Esophagus muscularis mucosa (tissue), 4 donors: ENCODE measurements at regions not wholly inside any gene's neighbourhood (a gene's known extent, or its start where the extent isn't known, plus 50 kb on each side); places are given as distances from the start of the nearest gene placed in this dataset.

Experiments used
- DNase-seq: peaks from one replicate; pipeline ENCODE4 v3.0.0-alpha.2; 2017; ENCODE audit errors: extremely low spot score
- H3K27ac ChIP-seq, 4 donors: fragments of 200-600 bp; sonication (generic); replicated peaks in 1 of 4; 1 replicate in 3 of 4; 2 replicates in 1 of 4; pipeline ENCODE4 v1.5.1; 2016 to 2019; ENCODE audit warnings: mild to moderate bottlenecking in 1 of 4
- H3K27me3 ChIP-seq, 4 donors: fragments of 200-600 bp; sonication (generic); one replicate each; pipeline versions ENCODE4 v1.5.1 to v1.6.0; 2016 to 2019
- H3K36me3 ChIP-seq, 4 donors: fragments of 200-600 bp; sonication (generic); one replicate each; pipeline ENCODE4 v1.5.1; 2016 to 2019
- H3K4me1 ChIP-seq, 4 donors: fragments of 200-600 bp; sonication (generic); one replicate each; pipeline ENCODE4 v1.5.1; 2016 to 2019
- H3K4me3 ChIP-seq, 4 donors: fragments of 200-600 bp; sonication (generic); 1 replicate in 2 of 4; 2 replicates in 2 of 4; pipeline ENCODE4 v1.5.1; 2016 to 2019; ENCODE audit warnings: mild to moderate bottlenecking in 4 of 4, moderate library complexity in 1 of 4
- H3K9me3 ChIP-seq, 4 donors: fragments of 200-600 bp; sonication (generic); 1 replicate in 3 of 4; 2 replicates in 1 of 4; pipeline ENCODE4 v1.5.1; 2016 to 2019
- EP300 ChIP-seq: sonication (generic); formaldehyde crosslinking; IDR thresholded peaks from one replicate; pipeline ENCODE4 v1.6.1; 2017; ENCODE audit warnings: antibody characterized with exemption
- POLR2A ChIP-seq: fragments of 450-650 bp; IDR thresholded peaks from one replicate; pipeline ENCODE4 v1.6.1; 2017; ENCODE audit warnings: antibody characterized with exemption, moderate library complexity, mild to moderate bottlenecking, low read depth
- POLR2AphosphoS5 ChIP-seq, 2 donors: sonication (generic); formaldehyde crosslinking; IDR thresholded peaks; one replicate each; pipeline ENCODE4 v1.6.1; 2017; ENCODE audit warnings: antibody characterized with exemption in 2 of 2
- WGBS: methylation state at CpG from one replicate; pipeline ENCODE4 v1.1.5; 2018; 5-methylcytosine and 5-hydroxymethylcytosine counted together
- intact Hi-C: fragments of 100-400 bp; cut with DNase I; formaldehyde crosslinking; loops from one replicate; pipeline ENCODE4 v1.15.1; 2023
- TF ChIP-seq, protein P1 (sequence below), 3 experiments: fragments of 200-600 bp in 2 of 3; fragments of 450-650 bp in 1 of 3; sonication (generic) in 2 of 3; IDR thresholded peaks; one replicate each; pipeline ENCODE4 v1.5.1; 2017 to 2019; ENCODE audit warnings: antibody characterized with exemption in 3 of 3, mild to moderate bottlenecking in 2 of 3, moderate library complexity in 1 of 3

- WGBS, result 88% methylated on average over 8 of the region's 8 CpGs
- no peak overlapping the region for H3K27ac ChIP-seq
Measured at GRCh38 chrX:9345957-9346356, 118.9 kb upstream of the TBL1X start.

DNA sequence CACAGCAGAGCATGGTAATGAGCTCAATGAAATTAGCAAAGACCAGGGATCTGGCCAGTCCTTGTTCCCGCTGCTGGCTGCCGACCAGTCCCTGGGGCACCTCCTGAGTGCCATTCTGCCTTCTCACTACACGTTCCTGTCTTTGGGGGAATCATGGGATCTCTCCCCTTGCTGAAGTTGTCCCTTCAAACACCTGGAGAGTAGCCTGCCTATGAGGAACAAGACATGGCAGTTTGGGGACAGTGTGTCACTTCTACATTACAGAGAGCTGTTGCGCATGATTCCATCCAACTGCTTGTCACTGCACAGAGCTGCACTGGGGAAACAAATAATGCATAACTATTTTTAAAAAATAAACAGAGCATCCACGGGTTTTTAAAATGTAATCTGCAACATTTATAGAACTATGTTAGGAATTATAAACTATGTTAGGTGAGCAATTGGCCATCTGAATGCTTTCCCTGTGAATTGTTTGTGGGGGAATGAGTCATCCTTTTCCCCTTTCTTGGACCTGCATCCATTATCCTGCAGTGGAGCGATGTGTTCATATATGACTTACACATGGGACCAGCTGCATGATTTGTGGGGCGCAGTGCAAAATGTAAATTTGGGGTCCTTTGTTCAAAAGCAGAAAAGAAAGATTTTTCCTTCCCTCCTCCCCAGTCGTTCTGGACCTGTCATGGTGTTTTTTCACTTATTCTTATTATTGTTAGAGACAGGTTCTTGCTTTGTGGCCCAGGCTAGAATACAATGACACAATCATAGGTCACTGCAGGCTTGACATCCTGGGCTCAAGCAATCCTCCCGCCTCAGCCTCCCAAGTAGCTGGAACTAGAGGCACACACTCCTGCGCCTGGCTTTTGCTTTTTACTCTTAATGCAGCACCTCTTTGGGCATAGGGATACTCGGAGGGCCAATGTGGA lies 115.0 kb upstream of the TBL1X start:
- no peak for DNase-seq
- WGBS, result 64% methylated on average over 11 of the region's 11 CpGs
- Histone ChIP-seq H3K4me3 (no peak overlapping the region), H3K9me3 (no peaks in the 10 kb centered on the region), H3K27me3 (no peaks in the 10 kb centered on the region), H3K36me3 (no peaks in the 10 kb centered on the region), H3K4me1 (peaks cover 0 to 32% (median 16%) of the 10 kb centered on the region in 4 donors), H3K27ac (peak overlapping the region in 1 of 4 donors; percentile 13)
- TF ChIP-seq, protein P1, sequence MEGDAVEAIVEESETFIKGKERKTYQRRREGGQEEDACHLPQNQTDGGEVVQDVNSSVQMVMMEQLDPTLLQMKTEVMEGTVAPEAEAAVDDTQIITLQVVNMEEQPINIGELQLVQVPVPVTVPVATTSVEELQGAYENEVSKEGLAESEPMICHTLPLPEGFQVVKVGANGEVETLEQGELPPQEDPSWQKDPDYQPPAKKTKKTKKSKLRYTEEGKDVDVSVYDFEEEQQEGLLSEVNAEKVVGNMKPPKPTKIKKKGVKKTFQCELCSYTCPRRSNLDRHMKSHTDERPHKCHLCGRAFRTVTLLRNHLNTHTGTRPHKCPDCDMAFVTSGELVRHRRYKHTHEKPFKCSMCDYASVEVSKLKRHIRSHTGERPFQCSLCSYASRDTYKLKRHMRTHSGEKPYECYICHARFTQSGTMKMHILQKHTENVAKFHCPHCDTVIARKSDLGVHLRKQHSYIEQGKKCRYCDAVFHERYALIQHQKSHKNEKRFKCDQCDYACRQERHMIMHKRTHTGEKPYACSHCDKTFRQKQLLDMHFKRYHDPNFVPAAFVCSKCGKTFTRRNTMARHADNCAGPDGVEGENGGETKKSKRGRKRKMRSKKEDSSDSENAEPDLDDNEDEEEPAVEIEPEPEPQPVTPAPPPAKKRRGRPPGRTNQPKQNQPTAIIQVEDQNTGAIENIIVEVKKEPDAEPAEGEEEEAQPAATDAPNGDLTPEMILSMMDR (IDR thresholded peaks at IDR 0.05), result no peak
- no peak for TF ChIP-seq EP300
- no peak for TF ChIP-seq POLR2AphosphoS5 (IDR thresholded peaks at IDR 0.05)
- TF ChIP-seq POLR2A, result no peak
- intact Hi-C loops, result loop anchor here (10.0 kb wide), 1 partner anchor 315 kb away; no protein-coding TSS in a partner anchor

More at GRCh38 chrX:9345957-9346356, 118.9 kb upstream of the TBL1X start:
- Histone ChIP-seq H3K9me3 (no peaks in the 10 kb centered on the region), H3K27me3 (no peaks in the 10 kb centered on the region), H3K4me3 (no peak overlapping the region), H3K4me1 (peaks cover 9 to 42% (median 22%) of the 10 kb centered on the region in 4 donors), H3K36me3 (no peaks in the 10 kb centered on the region)
- DNase-seq, result no peak
- intact Hi-C loops, result loop anchor here (10.0 kb wide), 1 partner anchor 319 kb away; no protein-coding TSS in a partner anchor
- TF ChIP-seq EP300, result no peak

GRCh38 chrX:9351126-9351525 lies 113.7 kb upstream of the TBL1X start:
- Histone ChIP-seq H3K4me1 (peaks cover 0 to 32% (median 16%) of the 10 kb centered on the region in 4 donors), H3K4me3 (no peak overlapping the region), H3K27me3 (no peaks in the 10 kb centered on the region), H3K9me3 (no peaks in the 10 kb centered on the region), H3K36me3 (no peaks in the 10 kb centered on the region), H3K27ac (no peak overlapping the region)
- DNase-seq, result no peak
- WGBS, result 87% methylated on average over 3 of the region's 3 CpGs
- no peak for TF ChIP-seq POLR2AphosphoS5 (IDR thresholded peaks at IDR 0.05)
- TF ChIP-seq, protein P1 (IDR thresholded peaks at IDR 0.05), result no peak
- no peak for TF ChIP-seq POLR2A
- TF ChIP-seq EP300, result no peak
- intact Hi-C loops, result no loop called here

- DNase-seq, result no peak
- no peak for TF ChIP-seq POLR2A
- TF ChIP-seq, protein P1 (IDR thresholded peaks at IDR 0.05), result no peak
- TF ChIP-seq POLR2AphosphoS5 (IDR thresholded peaks at IDR 0.05), result no peak
- no peak for TF ChIP-seq EP300
- intact Hi-C loops, result no loop called here
- Histone ChIP-seq H3K27ac (no peak overlapping the region), H3K4me3 (no peak overlapping the region), H3K9me3 (no peaks in the 10 kb centered on the region), H3K4me1 (peaks cover 0 to 32% (median 16%) of the 10 kb centered on the region in 4 donors), H3K27me3 (no peaks in the 10 kb centered on the region), H3K36me3 (no peaks in the 10 kb centered on the region)
- 54% methylated on average over 4 of the region's 4 CpGs for WGBS
Measured at GRCh38 chrX:9352243-9352642, 112.6 kb upstream of the TBL1X start.

DNA sequence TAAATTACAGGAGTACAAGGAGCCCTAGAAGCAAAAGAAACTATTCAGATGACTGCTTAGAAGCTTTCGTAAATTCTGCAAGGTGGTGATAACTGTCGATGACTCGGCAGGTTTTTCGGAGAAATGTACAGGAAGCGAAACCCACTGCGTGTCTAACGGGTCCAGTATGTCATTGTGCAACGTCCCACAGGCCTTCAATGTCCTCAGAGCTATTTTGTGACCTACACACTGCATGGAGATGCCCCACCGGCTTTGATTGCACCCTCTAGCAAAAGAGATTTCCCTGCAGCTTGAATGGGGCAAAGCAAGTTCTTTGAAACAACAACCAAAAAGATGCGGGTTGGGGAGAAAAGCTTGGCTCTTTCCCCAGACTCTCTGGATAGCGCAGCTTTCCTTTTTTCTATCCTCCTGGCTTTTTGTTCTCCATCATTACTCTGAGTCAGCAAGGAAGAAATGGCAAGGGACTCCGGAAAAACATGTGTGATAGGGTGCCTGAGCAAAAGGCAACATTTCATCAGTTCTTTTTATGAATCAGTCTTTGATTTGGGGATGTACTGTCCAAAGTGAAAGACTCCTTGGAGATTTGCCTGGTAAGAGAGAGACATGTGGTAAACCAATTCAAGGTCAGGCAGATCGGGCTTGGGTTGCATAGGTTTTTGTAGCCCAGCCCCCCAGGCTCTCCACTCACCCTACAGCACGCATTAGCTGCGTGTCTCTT lies 112.0 kb upstream of the TBL1X start:
- Histone ChIP-seq H3K27ac (no peak overlapping the region), H3K4me3 (no peak overlapping the region), H3K27me3 (no peaks in the 10 kb centered on the region), H3K4me1 (peaks cover 0 to 32% (median 16%) of the 10 kb centered on the region in 4 donors), H3K9me3 (no peaks in the 10 kb centered on the region), H3K36me3 (no peaks in the 10 kb centered on the region)
- no peak for DNase-seq
- TF ChIP-seq POLR2AphosphoS5 (IDR thresholded peaks at IDR 0.05), result no peak
- TF ChIP-seq POLR2A, result no peak
- WGBS, result 59% methylated on average over 15 of the region's 15 CpGs
- intact Hi-C loops, result no loop called here
